NB4 (cell line): ENCODE measurements at regions not wholly inside any gene's neighbourhood (a gene's known extent, or its start where the extent isn't known, plus 50 kb on each side); places are given as distances from the start of the nearest gene placed in this dataset.

ENCODE experiments used
- DNase-seq: peaks from one replicate; pipeline ENCODE4 v3.0.0; 2010; ENCODE audit warnings: low read depth
- H3K4me3 ChIP-seq: one replicate; pipeline ENCODE4 v1.5.1; 2011; ENCODE audit warnings: mild to moderate bottlenecking, low read depth, low read length, moderate library complexity
- CTCF ChIP-seq: IDR thresholded peaks from one replicate; pipeline ENCODE4 v1.5.1; 2012; ENCODE audit warnings: low read depth, low read length
- MAX ChIP-seq: IDR thresholded peaks from 2 replicates; pipeline ENCODE4 v1.6.1; 2011; ENCODE audit warnings: low read depth, low read length
- MYC ChIP-seq: IDR thresholded peaks from 2 replicates; pipeline ENCODE4 v1.6.1; 2011; ENCODE audit warnings: low read depth, low read length
- POLR2A ChIP-seq: IDR thresholded peaks from 2 replicates; pipeline ENCODE4 v1.6.1; 2011; ENCODE audit warnings: mild to moderate bottlenecking; ENCODE audit not compliant: insufficient read length; ENCODE audit errors: extremely low read depth

GRCh38 chr7:94061326-94061725, 57.2 kb upstream of the BET1 start:
- TF ChIP-seq CTCF (no peak), POLR2A (no peak), MYC (no peak), MAX (no peak)
- H3K4me3 ChIP-seq: no peak overlapping the region
- DNase-seq: no peak

- TF ChIP-seq POLR2A (no peak), CTCF (no peak), MAX (no peak), MYC (no peak)
- no peak overlapping the region for H3K4me3 ChIP-seq
- no peak for DNase-seq
These were observed 58.2 kb upstream of the BET1 start for GRCh38 chr7:94062372-94062771.

GRCh38 chr7:94064541-94065191, 60.5 kb upstream of the BET1 start:
- DNase-seq: no peak
- TF ChIP-seq MYC: no peak
- no peak for TF ChIP-seq MAX
- no peak for TF ChIP-seq CTCF
- no peak for TF ChIP-seq POLR2A

GRCh38 chr7:94067047-94067446, 62.9 kb upstream of the BET1 start:
- TF ChIP-seq MYC (no peak), MAX (no peak), POLR2A (no peak), CTCF (no peak)
- H3K4me3 ChIP-seq: no peak overlapping the region
- DNase-seq: no peak

More at GRCh38 chr7:94064541-94065191, 60.5 kb upstream of the BET1 start:
- H3K4me3 ChIP-seq: no peak overlapping the region

- DNase-seq: no peak
- H3K4me3 ChIP-seq: no peak overlapping the region
- TF ChIP-seq MAX: no peak
- no peak for TF ChIP-seq POLR2A
- no peak for TF ChIP-seq MYC
- TF ChIP-seq CTCF: no peak
These were observed 63.4 kb upstream of the BET1 start for GRCh38 chr7:94067506-94067905.
